A549 (cell line): ENCODE measurements at regions not wholly inside any gene's neighbourhood (a gene's known extent, or its start where the extent isn't known, plus 50 kb on each side); places are given as distances from the start of the nearest gene placed in this dataset.

Experiments
- ATAC-seq, 2 experiments: fragments of 200-7000 bp in 1 of 2; fragments of >200 bp in 1 of 2; cut with Nextera tagmentation in 1 of 2; cut with Tn5 transposase in 1 of 2; 3 replicates each; pipeline versions ENCODE4 v1.8.0 to v1.9.1; 2018 to 2020; ENCODE audit warnings: mild to moderate bottlenecking in 1 of 2, moderate library complexity in 1 of 2
- CTCF ChIA-PET: fragments of 300-600 bp; sonication (Branson Sonifier 250); formaldehyde crosslinking; extraction: SDS; loops from one replicate; lab custom pipeline; 2021; ENCODE audit warnings: antibody characterized with exemption, inconsistent platforms; lab: Yijun Ruan, JAX
- POLR2A ChIA-PET: fragments of 350-600 bp; formaldehyde crosslinking; extraction: SDS; loops from one replicate; lab custom pipeline; 2021; ENCODE audit warnings: antibody characterized with exemption, inconsistent platforms; lab: Yijun Ruan, JAX
- DNase-seq, 2 experiments: peaks; one replicate each; pipeline versions ENCODE4 v3.0.0 to v3.0.0-alpha.2; 2011 to 2016; ENCODE audit warnings: low read depth in 1 of 2, low spot score in 1 of 2
- FAIRE-seq: peaks from 2 replicates; lab custom pipeline; 2011; peaks lifted over from hg19 to GRCh38; lab: Jason Lieb, UNC
- H3K27ac ChIP-seq, 2 experiments: fragments of >200 bp; sonication (Bioruptor Twin); formaldehyde crosslinking; 3 replicates each; pipeline ENCODE4 v1.5.1; 2016 to 2017
- H3K4me1 ChIP-seq: fragments of >200 bp; sonication (Bioruptor Twin); formaldehyde crosslinking; 3 replicates; pipeline ENCODE4 v1.6.1; 2016
- H3K4me2 ChIP-seq: fragments of >200 bp; sonication (Bioruptor Twin); formaldehyde crosslinking; 3 replicates; pipeline ENCODE4 v1.6.1; 2016
- H3K4me3 ChIP-seq: fragments of >200 bp; sonication (Bioruptor Twin); formaldehyde crosslinking; 3 replicates; pipeline ENCODE4 v1.5.1; 2016
- H3K9me3 ChIP-seq: fragments of >200 bp; sonication (Bioruptor Twin); formaldehyde crosslinking; 3 replicates; pipeline ENCODE4 v1.6.1; 2016
- BHLHE40 ChIP-seq: IDR thresholded peaks from 2 replicates; pipeline ENCODE4 v1.6.1; 2012; ENCODE audit warnings: low read depth, low read length, inconsistent platforms
- FOSL2 ChIP-seq, 2 experiments: fragments of 450-650 bp in 1 of 2; fragments of >200 bp in 1 of 2; sonication (Bioruptor Twin) in 1 of 2; formaldehyde crosslinking; IDR thresholded peaks; 2 replicates each; pipeline versions ENCODE4 v1.5.0 to v1.6.1; 2016 to 2020; ENCODE audit warnings: mild to moderate bottlenecking in 1 of 2, moderate library complexity in 1 of 2
- FOXS1 ChIP-seq: fragments of 250-450 bp; sonication (Bioruptor Pico); IDR thresholded peaks from 2 replicates; pipeline ENCODE4 v1.5.0; 2020; ENCODE audit warnings: mild to moderate bottlenecking, moderate library complexity
- HDAC2 ChIP-seq: fragments of 200-600 bp; sonication (generic); IDR thresholded peaks from 2 replicates; pipeline ENCODE4 v1.6.1; 2016
- HOXA7 ChIP-seq: fragments of 250-450 bp; sonication (Bioruptor Pico); IDR thresholded peaks from 2 replicates; pipeline ENCODE4 v1.5.0; 2020; ENCODE audit warnings: mild to moderate bottlenecking, moderate library complexity
- HOXB5 ChIP-seq: fragments of 250-450 bp; sonication (Bioruptor Pico); IDR thresholded peaks from 2 replicates; pipeline ENCODE4 v1.5.0; 2020; ENCODE audit warnings: mild to moderate bottlenecking, moderate library complexity
- MAZ ChIP-seq: fragments of 150-350 bp; IDR thresholded peaks from 2 replicates; pipeline ENCODE4 v1.6.1; 2014; ENCODE audit warnings: antibody characterized with exemption, low read depth, low read length, borderline replicate concordance
- NFE2L2 ChIP-seq: fragments of 150-350 bp; conservative IDR thresholded peaks from 2 replicates; pipeline ENCODE4 v1.6.1; 2014; ENCODE audit warnings: low read length
- NR3C1 ChIP-seq: fragments of >200 bp; sonication (Bioruptor Twin); formaldehyde crosslinking; IDR thresholded peaks from 3 replicates; pipeline ENCODE4 v1.6.1; 2017
- PHF8 ChIP-seq: fragments of 200-600 bp; sonication (generic); IDR thresholded peaks from 2 replicates; pipeline ENCODE4 v1.6.1; 2016; ENCODE audit warnings: low read depth, mild to moderate bottlenecking, antibody characterized with exemption, moderate library complexity, borderline replicate concordance
- POLR2AphosphoS2 ChIP-seq: conservative IDR thresholded peaks from 2 replicates; pipeline ENCODE4 v1.6.1; 2012; ENCODE audit warnings: low read length, improper control_type of control experiment, inconsistent platforms
- RAD21 ChIP-seq, 2 experiments: fragments of >200 bp in 1 of 2; sonication (Bioruptor Twin) in 1 of 2; formaldehyde crosslinking in 1 of 2; IDR thresholded peaks in 1 of 2; conservative IDR thresholded peaks in 1 of 2; 2 replicates in 1 of 2; 3 replicates in 1 of 2; pipeline ENCODE4 v1.6.1; 2012 to 2018; ENCODE audit warnings: inconsistent platforms in 1 of 2
- RARB ChIP-seq: fragments of 250-450 bp; sonication (Bioruptor Pico); IDR thresholded peaks from 2 replicates; pipeline ENCODE4 v1.8.0; 2021; ENCODE audit warnings: mild to moderate bottlenecking, moderate library complexity
- RCOR1 ChIP-seq: fragments of 150-350 bp; IDR thresholded peaks from 2 replicates; pipeline ENCODE4 v1.6.1; 2014; ENCODE audit warnings: antibody characterized with exemption, low read length, low read depth
- TFCP2L1 ChIP-seq: fragments of 250-450 bp; sonication (Bioruptor Pico); IDR thresholded peaks from 2 replicates; pipeline ENCODE4 v1.5.0; 2021; ENCODE audit warnings: mild to moderate bottlenecking
- ZFP36 ChIP-seq: fragments of 450-650 bp; IDR thresholded peaks from 2 replicates; pipeline ENCODE4 v1.6.1; 2014; ENCODE audit warnings: borderline replicate concordance; ENCODE audit not compliant: partially characterized antibody
- WGBS: methylation state at CpG from one replicate; pipeline ENCODE4 v1.1.6; 2017; ENCODE audit errors: missing lambda C conversion rate; 5-methylcytosine and 5-hydroxymethylcytosine counted together
- TF ChIP-seq, protein P1 (sequence below): fragments of >200 bp; sonication (Bioruptor Twin); formaldehyde crosslinking; IDR thresholded peaks from 3 replicates; pipeline ENCODE4 v1.5.1; 2016
- TF ChIP-seq, protein P2 (sequence below): fragments of >200 bp; sonication (Bioruptor Twin); formaldehyde crosslinking; IDR thresholded peaks from 2 replicates; pipeline ENCODE4 v1.6.1; 2016
- TF ChIP-seq, protein P3 (sequence below): fragments of 450-650 bp; IDR thresholded peaks from 2 replicates; pipeline ENCODE4 v1.6.1; 2014; ENCODE audit warnings: antibody characterized with exemption
- TF ChIP-seq, protein P4 (sequence below): fragments of >200 bp; sonication (Bioruptor Twin); formaldehyde crosslinking; IDR thresholded peaks from 3 replicates; pipeline ENCODE4 v1.6.1; 2016
- TF ChIP-seq, protein P5 (sequence below): IDR thresholded peaks from 2 replicates; pipeline ENCODE4 v1.6.1; 2012

DNA sequence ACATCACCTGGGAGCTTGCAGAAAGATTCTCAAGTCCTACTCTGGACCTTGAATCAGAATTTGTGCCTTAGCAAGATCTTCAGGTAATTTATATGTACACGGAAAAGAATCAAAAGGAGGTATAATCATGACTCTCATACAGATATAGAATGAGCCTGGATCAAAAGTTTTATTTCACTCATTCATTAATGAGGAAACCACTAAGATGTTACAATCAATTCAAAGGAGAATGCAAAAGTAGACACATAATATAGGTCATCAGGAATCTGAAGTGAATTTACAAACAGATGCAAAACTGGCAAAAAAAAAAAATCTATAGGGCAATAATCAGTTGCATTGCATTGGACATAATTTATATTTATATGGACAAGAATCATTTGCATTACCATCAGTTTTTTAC lies 195.4 kb upstream of the TLE3 start:
- Histone ChIP-seq H3K9me3 (no peaks in the 10 kb centered on the region), H3K4me3 (no peak overlapping the region), H3K4me1 (peaks cover 10% of the 10 kb centered on the region; the same call in 1 of the 3 replicates), H3K27ac (no peak overlapping the region), H3K4me2 (no peak overlapping the region)
- TF ChIP-seq RARB (CRISPR knock-in tag) (no peak), BHLHE40 (no peak), ZFP36 (no peak), NFE2L2 (no peak), RAD21 (conservative IDR thresholded peaks at IDR 0.05 in 1 of 2, IDR thresholded peaks at IDR 0.05 in 1 of 2) (no peak), POLR2AphosphoS2 (no peak), TFCP2L1 (no peak), NR3C1 (no peak), FOSL2 (IDR thresholded peaks at IDR 0.05) (no peak), FOSL2 (CRISPR knock-in tag; IDR thresholded peaks at IDR 0.05) (no peak), RCOR1 (no peak), HOXB5 (CRISPR knock-in tag) (no peak), PHF8 (no peak), FOXS1 (CRISPR knock-in tag) (no peak)
- TF ChIP-seq, protein P1, sequence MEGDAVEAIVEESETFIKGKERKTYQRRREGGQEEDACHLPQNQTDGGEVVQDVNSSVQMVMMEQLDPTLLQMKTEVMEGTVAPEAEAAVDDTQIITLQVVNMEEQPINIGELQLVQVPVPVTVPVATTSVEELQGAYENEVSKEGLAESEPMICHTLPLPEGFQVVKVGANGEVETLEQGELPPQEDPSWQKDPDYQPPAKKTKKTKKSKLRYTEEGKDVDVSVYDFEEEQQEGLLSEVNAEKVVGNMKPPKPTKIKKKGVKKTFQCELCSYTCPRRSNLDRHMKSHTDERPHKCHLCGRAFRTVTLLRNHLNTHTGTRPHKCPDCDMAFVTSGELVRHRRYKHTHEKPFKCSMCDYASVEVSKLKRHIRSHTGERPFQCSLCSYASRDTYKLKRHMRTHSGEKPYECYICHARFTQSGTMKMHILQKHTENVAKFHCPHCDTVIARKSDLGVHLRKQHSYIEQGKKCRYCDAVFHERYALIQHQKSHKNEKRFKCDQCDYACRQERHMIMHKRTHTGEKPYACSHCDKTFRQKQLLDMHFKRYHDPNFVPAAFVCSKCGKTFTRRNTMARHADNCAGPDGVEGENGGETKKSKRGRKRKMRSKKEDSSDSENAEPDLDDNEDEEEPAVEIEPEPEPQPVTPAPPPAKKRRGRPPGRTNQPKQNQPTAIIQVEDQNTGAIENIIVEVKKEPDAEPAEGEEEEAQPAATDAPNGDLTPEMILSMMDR, result no peak
- TF ChIP-seq, protein P2, sequence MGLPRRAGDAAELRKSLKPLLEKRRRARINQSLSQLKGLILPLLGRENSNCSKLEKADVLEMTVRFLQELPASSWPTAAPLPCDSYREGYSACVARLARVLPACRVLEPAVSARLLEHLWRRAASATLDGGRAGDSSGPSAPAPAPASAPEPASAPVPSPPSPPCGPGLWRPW, result no peak
- TF ChIP-seq, protein P3, sequence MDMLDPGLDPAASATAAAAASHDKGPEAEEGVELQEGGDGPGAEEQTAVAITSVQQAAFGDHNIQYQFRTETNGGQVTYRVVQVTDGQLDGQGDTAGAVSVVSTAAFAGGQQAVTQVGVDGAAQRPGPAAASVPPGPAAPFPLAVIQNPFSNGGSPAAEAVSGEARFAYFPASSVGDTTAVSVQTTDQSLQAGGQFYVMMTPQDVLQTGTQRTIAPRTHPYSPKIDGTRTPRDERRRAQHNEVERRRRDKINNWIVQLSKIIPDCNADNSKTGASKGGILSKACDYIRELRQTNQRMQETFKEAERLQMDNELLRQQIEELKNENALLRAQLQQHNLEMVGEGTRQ, result no peak
- TF ChIP-seq, protein P4, sequence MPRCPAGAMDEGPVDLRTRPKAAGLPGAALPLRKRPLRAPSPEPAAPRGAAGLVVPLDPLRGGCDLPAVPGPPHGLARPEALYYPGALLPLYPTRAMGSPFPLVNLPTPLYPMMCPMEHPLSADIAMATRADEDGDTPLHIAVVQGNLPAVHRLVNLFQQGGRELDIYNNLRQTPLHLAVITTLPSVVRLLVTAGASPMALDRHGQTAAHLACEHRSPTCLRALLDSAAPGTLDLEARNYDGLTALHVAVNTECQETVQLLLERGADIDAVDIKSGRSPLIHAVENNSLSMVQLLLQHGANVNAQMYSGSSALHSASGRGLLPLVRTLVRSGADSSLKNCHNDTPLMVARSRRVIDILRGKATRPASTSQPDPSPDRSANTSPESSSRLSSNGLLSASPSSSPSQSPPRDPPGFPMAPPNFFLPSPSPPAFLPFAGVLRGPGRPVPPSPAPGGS, result no peak
- TF ChIP-seq, protein P5, sequence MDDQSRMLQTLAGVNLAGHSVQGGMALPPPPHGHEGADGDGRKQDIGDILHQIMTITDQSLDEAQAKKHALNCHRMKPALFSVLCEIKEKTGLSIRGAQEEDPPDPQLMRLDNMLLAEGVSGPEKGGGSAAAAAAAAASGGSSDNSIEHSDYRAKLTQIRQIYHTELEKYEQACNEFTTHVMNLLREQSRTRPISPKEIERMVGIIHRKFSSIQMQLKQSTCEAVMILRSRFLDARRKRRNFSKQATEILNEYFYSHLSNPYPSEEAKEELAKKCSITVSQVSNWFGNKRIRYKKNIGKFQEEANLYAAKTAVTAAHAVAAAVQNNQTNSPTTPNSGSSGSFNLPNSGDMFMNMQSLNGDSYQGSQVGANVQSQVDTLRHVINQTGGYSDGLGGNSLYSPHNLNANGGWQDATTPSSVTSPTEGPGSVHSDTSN, result no peak
- peak; percentile 43 for FAIRE-seq
- no peak for DNase-seq
- POLR2A ChIA-PET, result no interaction called here
- CTCF ChIA-PET, result interaction anchor here (0.6 to 0.9 kb wide), 5 partner anchors 19 to 801 kb away, joined by 3 to 4 read pairs (median 3); no protein-coding TSS in a partner anchor
- WGBS, result 64% methylated on average over 1 of the region's 1 CpG
- no peak for ATAC-seq

DNA sequence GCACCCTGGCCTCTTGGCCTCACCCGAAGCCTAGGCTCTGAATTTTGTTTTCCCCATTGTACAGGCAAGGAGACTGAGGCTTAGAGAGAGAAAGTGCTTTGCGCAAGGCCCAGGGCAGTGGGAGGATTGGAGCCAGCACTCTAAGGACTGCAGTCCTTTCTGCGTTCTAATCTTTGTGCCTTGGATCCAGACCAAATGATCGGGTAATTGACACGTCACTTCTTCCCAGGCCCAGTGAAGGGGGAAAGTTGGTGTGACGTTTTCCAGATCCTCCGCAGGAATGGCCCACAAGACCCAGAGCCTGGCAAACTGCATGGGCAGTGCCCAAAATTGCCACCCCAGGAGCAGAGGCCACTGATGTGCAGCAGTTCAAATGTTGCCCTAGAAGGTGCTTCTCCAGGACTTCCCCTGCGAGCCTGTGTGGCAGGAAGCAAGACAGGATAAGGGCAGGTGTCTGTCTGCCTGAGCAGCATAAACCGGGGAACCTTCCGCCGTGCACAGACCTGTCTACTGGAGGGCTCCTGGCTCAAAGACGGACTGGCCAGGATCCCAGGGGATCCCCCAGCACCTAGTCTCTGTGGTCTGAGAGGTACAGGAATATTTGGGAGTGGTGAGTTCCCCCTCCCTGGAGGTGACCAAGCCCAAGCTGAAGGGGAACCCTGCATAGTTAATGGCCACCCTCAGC lies 194.5 kb upstream of the TLE3 start:
- H3K4me2 ChIP-seq, result no peak overlapping the region
- peaks cover 10% of the 10 kb centered on the region; the same call in 1 of the 3 replicates for H3K4me1 ChIP-seq
- no peak overlapping the region for H3K27ac ChIP-seq
- no peak overlapping the region for H3K4me3 ChIP-seq
- DNase-seq, result no peak
- ATAC-seq, result no peak
- no peak for TF ChIP-seq RCOR1
- no peak for TF ChIP-seq HDAC2
- no peak for TF ChIP-seq HOXA7 (CRISPR knock-in tag)
- TF ChIP-seq MAZ, result no peak
- FAIRE-seq, result no peak
- WGBS, result 81% methylated on average over 12 of the region's 12 CpGs
- ChIA-PET CTCF (no interaction called here), POLR2A (no interaction called here)
- no peaks in the 10 kb centered on the region for H3K9me3 ChIP-seq
